Trophoblast cell (in vitro differentiated cells and primary cell): ENCODE measurements at regions not wholly inside any gene's neighbourhood (a gene's known extent, or its start where the extent isn't known, plus 50 kb on each side); places are given as distances from the start of the nearest gene placed in this dataset.

Experiments used
- DNase-seq, 2 donors: peaks; one replicate each; pipeline ENCODE4 v3.0.0-alpha.2; 2016
- H2AFZ ChIP-seq: 2 replicates; pipeline ENCODE4 v1.6.1; 2013; ENCODE audit warnings: low read length, moderate library complexity, mild to moderate bottlenecking; ENCODE audit not compliant: insufficient read depth, poor library complexity
- H2AK5ac ChIP-seq: 2 replicates; pipeline ENCODE4 v1.6.1; 2013; ENCODE audit warnings: mild to moderate bottlenecking, low read length
- H2BK120ac ChIP-seq: 2 replicates; pipeline ENCODE4 v1.6.1; 2013; ENCODE audit warnings: low read length, mild to moderate bottlenecking, moderate library complexity; ENCODE audit not compliant: insufficient read depth, poor library complexity
- H2BK12ac ChIP-seq: 2 replicates; pipeline ENCODE4 v1.6.1; 2013; ENCODE audit warnings: mild to moderate bottlenecking, low read length, moderate library complexity
- H2BK5ac ChIP-seq: 2 replicates; pipeline ENCODE4 v1.6.1; 2013; ENCODE audit warnings: low read length, low read depth, moderate library complexity, mild to moderate bottlenecking; ENCODE audit not compliant: poor library complexity
- H3K14ac ChIP-seq: 2 replicates; pipeline ENCODE4 v1.6.1; 2013; ENCODE audit warnings: mild to moderate bottlenecking, low read length
- H3K18ac ChIP-seq: 2 replicates; pipeline ENCODE4 v1.6.1; 2013; ENCODE audit warnings: mild to moderate bottlenecking, low read length
- H3K23ac ChIP-seq: 2 replicates; pipeline ENCODE4 v1.6.1; 2013; ENCODE audit warnings: low read length
- H3K27ac ChIP-seq: 2 replicates; pipeline ENCODE4 v1.5.1; 2013; ENCODE audit warnings: low read depth, mild to moderate bottlenecking, inconsistent platforms, low read length, moderate library complexity
- H3K27me3 ChIP-seq: 2 replicates; pipeline ENCODE4 v1.6.1; 2013; ENCODE audit warnings: inconsistent platforms, mild to moderate bottlenecking, low read length, moderate library complexity; ENCODE audit not compliant: insufficient read depth
- H3K36me3 ChIP-seq, 2 experiments: 1 replicate in 1 of 2; 2 replicates in 1 of 2; pipeline ENCODE4 v1.6.1; 2013; ENCODE audit warnings: low read length in 2 of 2, mild to moderate bottlenecking in 2 of 2, moderate library complexity in 1 of 2; ENCODE audit not compliant: insufficient read depth in 2 of 2, control insufficient read depth in 1 of 2
- H3K4ac ChIP-seq: 2 replicates; pipeline ENCODE4 v1.6.1; 2013; ENCODE audit warnings: low read depth, mild to moderate bottlenecking, low read length, moderate library complexity
- H3K4me1 ChIP-seq, 2 experiments: 1 replicate in 1 of 2; 2 replicates in 1 of 2; pipeline ENCODE4 v1.6.1; 2013; ENCODE audit warnings: low read length in 2 of 2, mild to moderate bottlenecking in 2 of 2, moderate library complexity in 1 of 2; ENCODE audit not compliant: insufficient read depth in 2 of 2, control insufficient read depth in 1 of 2
- H3K4me2 ChIP-seq: 2 replicates; pipeline ENCODE4 v1.6.1; 2013; ENCODE audit warnings: inconsistent platforms, mild to moderate bottlenecking, low read length, moderate library complexity
- H3K4me3 ChIP-seq: 2 replicates; pipeline ENCODE4 v1.5.1; 2013; ENCODE audit warnings: mild to moderate bottlenecking, low read depth, low read length, inconsistent platforms
- H3K79me1 ChIP-seq: one replicate; pipeline ENCODE4 v1.6.1; 2013; ENCODE audit warnings: low read length
- H3K79me2 ChIP-seq: 2 replicates; pipeline ENCODE4 v1.6.1; 2013; ENCODE audit warnings: low read length, mild to moderate bottlenecking; ENCODE audit not compliant: control insufficient read depth, insufficient read depth, poor library complexity
- H3K9ac ChIP-seq: 2 replicates; pipeline ENCODE4 v1.6.1; 2013; ENCODE audit warnings: mild to moderate bottlenecking, low read length
- H3K9me3 ChIP-seq: 2 replicates; pipeline ENCODE4 v1.6.1; 2013; ENCODE audit warnings: low read depth, mild to moderate bottlenecking, control low read depth, inconsistent platforms, low read length; ENCODE audit not compliant: insufficient read depth
- H4K12ac ChIP-seq: 2 replicates; pipeline ENCODE4 v1.6.1; 2013; ENCODE audit warnings: low read depth, mild to moderate bottlenecking, low read length, moderate library complexity
- H4K8ac ChIP-seq: 2 replicates; pipeline ENCODE4 v1.6.1; 2013; ENCODE audit warnings: low read depth, mild to moderate bottlenecking, low read length, moderate library complexity
- H4K91ac ChIP-seq: one replicate; pipeline ENCODE4 v1.6.1; 2013; ENCODE audit warnings: low read depth, mild to moderate bottlenecking, low read length, moderate library complexity
- WGBS: extraction: QIAGEN DNeasy Blood & Tissue Kit; methylation state at CpG from one replicate; pipeline ENCODE4 v1.1.7; 2013; ENCODE audit warnings: missing lambda C conversion rate; ENCODE audit not compliant: insufficient read length, insufficient coverage; ENCODE audit errors: extremely low coverage; 5-methylcytosine and 5-hydroxymethylcytosine counted together

- H2BK12ac ChIP-seq = no peak overlapping the region
- WGBS = no CpG with 5 or more reads among the region's 1 CpG
- H3K79me1 ChIP-seq = no peaks in the 10 kb centered on the region
- no peaks in the 10 kb centered on the region for H3K4me1 ChIP-seq
- H3K79me2 ChIP-seq = no peaks in the 10 kb centered on the region
- no peak overlapping the region for H2AFZ ChIP-seq
- H4K12ac ChIP-seq = no peak overlapping the region
- H3K4ac ChIP-seq = no peak overlapping the region
- no peak overlapping the region for H3K14ac ChIP-seq
- no peaks in the 10 kb centered on the region for H3K9me3 ChIP-seq
- H3K9ac ChIP-seq = no peak overlapping the region
- H3K27ac ChIP-seq = no peak overlapping the region
- H3K4me3 ChIP-seq = no peak overlapping the region
- H3K4me2 ChIP-seq = no peak overlapping the region
- H3K36me3 ChIP-seq = no peaks in the 10 kb centered on the region
- H3K23ac ChIP-seq = no peak overlapping the region
- no peaks in the 10 kb centered on the region for H3K27me3 ChIP-seq
- no peak overlapping the region for H4K8ac ChIP-seq
- no peak overlapping the region for H2BK120ac ChIP-seq
- no peak overlapping the region for H4K91ac ChIP-seq
- no peak for DNase-seq
- H2AK5ac ChIP-seq = no peak overlapping the region
- no peak overlapping the region for H2BK5ac ChIP-seq
- no peak overlapping the region for H3K18ac ChIP-seq
Measured at GRCh38 chr18:67331857-67332256, 184.7 kb downstream of the DSEL start.

GRCh38 chr18:67319109-67319508 is 197.4 kb downstream of the DSEL start:
- H3K4me2 ChIP-seq = no peak overlapping the region
- no peaks in the 10 kb centered on the region for H3K4me1 ChIP-seq
- H3K4ac ChIP-seq = no peak overlapping the region
- H3K23ac ChIP-seq = no peak overlapping the region
- no peak overlapping the region for H3K14ac ChIP-seq
- H3K18ac ChIP-seq = no peak overlapping the region
- no peak overlapping the region for H4K12ac ChIP-seq
- H3K9me3 ChIP-seq = no peaks in the 10 kb centered on the region
- H2BK120ac ChIP-seq = no peak overlapping the region
- no peak overlapping the region for H2BK12ac ChIP-seq
- H3K4me3 ChIP-seq = no peak overlapping the region
- no peak overlapping the region for H3K27ac ChIP-seq
- H2AFZ ChIP-seq = no peak overlapping the region
- no peak overlapping the region for H2AK5ac ChIP-seq
- no peak overlapping the region for H4K8ac ChIP-seq
- H3K36me3 ChIP-seq = no peaks in the 10 kb centered on the region
- no peaks in the 10 kb centered on the region for H3K79me2 ChIP-seq
- H3K79me1 ChIP-seq = no peaks in the 10 kb centered on the region
- H3K9ac ChIP-seq = no peak overlapping the region
- no peak for DNase-seq
- no CpG with 5 or more reads among the region's 2 CpGs for WGBS
- H4K91ac ChIP-seq = no peak overlapping the region
- no peaks in the 10 kb centered on the region for H3K27me3 ChIP-seq
- no peak overlapping the region for H2BK5ac ChIP-seq

GRCh38 chr18:67318651-67319050 is 197.9 kb downstream of the DSEL start:
- Histone ChIP-seq H3K79me2 (no peaks in the 10 kb centered on the region), H3K27ac (no peak overlapping the region), H3K4me2 (no peak overlapping the region), H3K9me3 (no peaks in the 10 kb centered on the region), H3K18ac (no peak overlapping the region), H3K4ac (no peak overlapping the region), H4K91ac (no peak overlapping the region), H2AK5ac (no peak overlapping the region), H2BK120ac (no peak overlapping the region), H3K14ac (no peak overlapping the region), H3K27me3 (no peaks in the 10 kb centered on the region), H3K36me3 (no peaks in the 10 kb centered on the region), H2AFZ (no peak overlapping the region), H3K4me1 (no peaks in the 10 kb centered on the region), H4K8ac (no peak overlapping the region), H3K9ac (no peak overlapping the region), H3K23ac (no peak overlapping the region), H2BK5ac (no peak overlapping the region), H3K79me1 (no peaks in the 10 kb centered on the region), H4K12ac (no peak overlapping the region), H3K4me3 (no peak overlapping the region), H2BK12ac (no peak overlapping the region)
- DNase-seq = no peak

DNA sequence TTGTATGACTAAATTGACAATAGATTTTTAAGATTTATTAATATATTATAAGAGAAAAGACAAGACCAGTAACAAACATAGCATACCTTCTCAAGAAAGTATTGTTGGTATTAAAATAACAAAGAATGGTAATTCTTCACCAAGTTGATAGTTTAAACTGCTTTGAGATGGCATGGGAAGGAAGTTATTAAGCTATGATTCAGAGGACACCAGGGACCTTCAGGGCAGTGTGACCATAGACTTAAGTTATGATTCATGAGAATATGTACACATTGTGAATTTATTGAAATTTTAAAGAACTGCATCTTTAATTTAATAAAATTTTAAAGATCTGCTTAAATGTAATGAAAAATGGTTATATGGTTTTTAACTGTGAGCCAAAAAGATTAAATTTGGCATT is 205.7 kb downstream of the DSEL start:
- Histone ChIP-seq H3K27ac (no peak overlapping the region), H3K36me3 (no peaks in the 10 kb centered on the region), H2AFZ (no peak overlapping the region), H4K12ac (no peak overlapping the region), H3K4me3 (no peak overlapping the region), H3K14ac (no peak overlapping the region), H4K8ac (no peak overlapping the region), H3K27me3 (no peaks in the 10 kb centered on the region), H2AK5ac (no peak overlapping the region), H2BK12ac (no peak overlapping the region), H3K9me3 (no peaks in the 10 kb centered on the region), H3K4ac (no peak overlapping the region), H3K4me1 (no peaks in the 10 kb centered on the region), H2BK120ac (no peak overlapping the region), H3K4me2 (no peak overlapping the region), H3K18ac (no peak overlapping the region), H3K9ac (no peak overlapping the region), H3K79me1 (no peaks in the 10 kb centered on the region), H3K23ac (no peak overlapping the region), H4K91ac (no peak overlapping the region), H2BK5ac (no peak overlapping the region), H3K79me2 (no peaks in the 10 kb centered on the region)
- no peak for DNase-seq

- Histone ChIP-seq H3K27ac (no peak overlapping the region), H4K12ac (no peak overlapping the region), H2AFZ (no peak overlapping the region), H2BK120ac (no peak overlapping the region), H3K9ac (no peak overlapping the region), H3K14ac (no peak overlapping the region), H3K27me3 (no peaks in the 10 kb centered on the region), H3K23ac (no peak overlapping the region), H2AK5ac (no peak overlapping the region), H3K4me2 (no peak overlapping the region), H3K4ac (no peak overlapping the region), H2BK12ac (no peak overlapping the region), H3K18ac (no peak overlapping the region), H4K91ac (no peak overlapping the region), H3K79me2 (no peaks in the 10 kb centered on the region), H3K9me3 (no peaks in the 10 kb centered on the region), H3K4me3 (no peak overlapping the region), H2BK5ac (no peak overlapping the region), H3K79me1 (no peaks in the 10 kb centered on the region), H4K8ac (no peak overlapping the region), H3K36me3 (no peaks in the 10 kb centered on the region), H3K4me1 (no peaks in the 10 kb centered on the region)
- no peak for DNase-seq
- WGBS = no CpG with 5 or more reads among the region's 4 CpGs
Measured at GRCh38 chr18:67308819-67309218, 207.7 kb downstream of the DSEL start.
